ENCODE measurements at regions not wholly inside any gene's neighbourhood (a gene's known extent, or its start where the extent isn't known, plus 50 kb on each side); places are given as distances from the start of the nearest gene placed in this dataset.
"Not testable (repeated sequence)": the region's sequence is repeated elsewhere in the genome, so short reads cannot be mapped to it uniquely, and the experiment has no call there.

- no peak for TF ChIP-seq CTCF (IDR thresholded peaks at IDR 0.05)
- no peak overlapping the region for H3K4me3 ChIP-seq (ENCODE audit: low read length)
- Mint-ChIP-seq H3K4me1 (ENCODE audit: low read depth) (no peaks in the 10 kb centered on the region), H3K27ac (no peak overlapping the region), H3K27me3 (no peaks in the 10 kb centered on the region), H3K36me3 (ENCODE audit: low read depth) (no peaks in the 10 kb centered on the region), H3K4me3 (no peak overlapping the region), H3K9me3 (peaks cover 11% of the 10 kb centered on the region)
- no peak overlapping the region for H3K27ac ChIP-seq (ENCODE audit: low read depth in 1 of 2, low read length in 2 of 2)
- ChIA-PET CTCF (no interaction called here), POLR2A (no interaction called here)
- H3K27me3 ChIP-seq (ENCODE audit: control insufficient read depth in 1 of 2, insufficient read depth in 2 of 2, low read length in 2 of 2) = no peaks in the 10 kb centered on the region
- peaks cover 0 to 9% of the 10 kb centered on the region in 2 experiments for H3K9me3 ChIP-seq (ENCODE audit: control insufficient read depth in 1 of 2, insufficient read depth in 1 of 2, low read length in 2 of 2)
- H3K4me1 ChIP-seq (ENCODE audit: insufficient read depth, low read length) = no peaks in the 10 kb centered on the region
- H3K36me3 ChIP-seq (ENCODE audit: insufficient read depth, low read length) = no peaks in the 10 kb centered on the region
- intact Hi-C loops (cut with DNase I, micrococcal nuclease) = no loop called here
- no peak for ATAC-seq (ENCODE audit: poor library complexity)
- no peak for DNase-seq
Measured at GRCh38 chr6:63049216-63049615, 162.1 kb upstream of the FKBP1C start.

GRCh38 chr6:63053206-63053605 is 158.1 kb upstream of the FKBP1C start:
- H3K4me1 ChIP-seq (ENCODE audit: insufficient read depth, low read length); H3K4me1 Mint-ChIP-seq (ENCODE audit: low read depth); intact Hi-C loops (cut with DNase I, micrococcal nuclease); POLR2A ChIA-PET; ATAC-seq (ENCODE audit: poor library complexity); H3K27me3 Mint-ChIP-seq; H3K36me3 ChIP-seq (ENCODE audit: insufficient read depth, low read length); H3K27ac ChIP-seq (ENCODE audit: low read depth in 1 of 2, low read length in 2 of 2); H3K36me3 Mint-ChIP-seq (ENCODE audit: low read depth); H3K9me3 ChIP-seq (ENCODE audit: control insufficient read depth in 1 of 2, insufficient read depth in 1 of 2, low read length in 2 of 2); H3K27me3 ChIP-seq (ENCODE audit: control insufficient read depth in 1 of 2, insufficient read depth in 2 of 2, low read length in 2 of 2); H3K4me3 ChIP-seq (ENCODE audit: low read length); CTCF ChIA-PET; H3K4me3 Mint-ChIP-seq; DNase-seq; H3K27ac Mint-ChIP-seq: not testable (repeated sequence)
- H3K9me3 Mint-ChIP-seq = peaks cover 11% of the 10 kb centered on the region

GRCh38 chr6:63058601-63059000 is 152.7 kb upstream of the FKBP1C start:
- Mint-ChIP-seq H3K27me3 (no peaks in the 10 kb centered on the region), H3K36me3 (ENCODE audit: low read depth) (no peaks in the 10 kb centered on the region), H3K9me3 (peaks cover 8% of the 10 kb centered on the region), H3K27ac (no peak overlapping the region), H3K4me1 (ENCODE audit: low read depth) (no peaks in the 10 kb centered on the region), H3K4me3 (no peak overlapping the region)
- no peak for TF ChIP-seq CTCF (IDR thresholded peaks at IDR 0.05)
- H3K4me1 ChIP-seq (ENCODE audit: insufficient read depth, low read length) = no peaks in the 10 kb centered on the region
- H3K27me3 ChIP-seq (ENCODE audit: control insufficient read depth in 1 of 2, insufficient read depth in 2 of 2, low read length in 2 of 2) = no peaks in the 10 kb centered on the region
- intact Hi-C loops (cut with DNase I, micrococcal nuclease) = no loop called here
- ATAC-seq (ENCODE audit: poor library complexity) = no peak
- DNase-seq = no peak
- H3K9me3 ChIP-seq (ENCODE audit: control insufficient read depth in 1 of 2, insufficient read depth in 1 of 2, low read length in 2 of 2) = peaks cover 0 to 5% of the 10 kb centered on the region in 2 experiments
- ChIA-PET POLR2A (no interaction called here), CTCF (no interaction called here)
- H3K27ac ChIP-seq (ENCODE audit: low read depth in 1 of 2, low read length in 2 of 2) = no peak overlapping the region
- H3K36me3 ChIP-seq (ENCODE audit: insufficient read depth, low read length) = no peaks in the 10 kb centered on the region
- no peak overlapping the region for H3K4me3 ChIP-seq (ENCODE audit: low read length)

- Histone ChIP-seq H3K9me3 (ENCODE audit: control insufficient read depth in 1 of 2, insufficient read depth in 1 of 2, low read length in 2 of 2) (peaks cover 0 to 5% of the 10 kb centered on the region in 2 experiments), H3K27me3 (ENCODE audit: control insufficient read depth in 1 of 2, insufficient read depth in 2 of 2, low read length in 2 of 2) (no peaks in the 10 kb centered on the region), H3K27ac (ENCODE audit: low read depth in 1 of 2, low read length in 2 of 2) (no peak overlapping the region), H3K4me1 (ENCODE audit: insufficient read depth, low read length) (no peaks in the 10 kb centered on the region), H3K36me3 (ENCODE audit: insufficient read depth, low read length) (no peaks in the 10 kb centered on the region), H3K4me3 (ENCODE audit: low read length) (no peak overlapping the region)
- POLR2A ChIA-PET = no interaction called here
- no peak overlapping the region for H3K4me3 Mint-ChIP-seq
- no peaks in the 10 kb centered on the region for H3K36me3 Mint-ChIP-seq (ENCODE audit: low read depth)
- no peaks in the 10 kb centered on the region for H3K4me1 Mint-ChIP-seq (ENCODE audit: low read depth)
- H3K27me3 Mint-ChIP-seq = no peaks in the 10 kb centered on the region
- no peak for DNase-seq
- no peak for ATAC-seq (ENCODE audit: poor library complexity)
- no peak overlapping the region for H3K27ac Mint-ChIP-seq
- TF ChIP-seq CTCF (IDR thresholded peaks at IDR 0.05) = no peak
- CTCF ChIA-PET = no interaction called here
- intact Hi-C loops (cut with DNase I, micrococcal nuclease) = no loop called here
- peaks cover 10% of the 10 kb centered on the region for H3K9me3 Mint-ChIP-seq
Measured at GRCh38 chr6:63063631-63064271, 147.5 kb upstream of the FKBP1C start.

Data from CD4-positive, alpha-beta T cell (primary cell).